ENCODE measurements at regions not wholly inside any gene's neighbourhood (a gene's known extent, or its start where the extent isn't known, plus 50 kb on each side); places are given as distances from the start of the nearest gene placed in this dataset.

GRCh38 chr2:118548880-118549488 lies 298.5 kb downstream of the EN1 start:
- TF ChIP-seq CTCF (IDR thresholded peaks at IDR 0.05; ENCODE audit: poor library complexity), result no peak
- TF ChIP-seq EZH2 (IDR thresholded peaks at IDR 0.05; ENCODE audit: borderline replicate concordance), result no peak

All from hepatocyte (in vitro differentiated cells).